ENCODE measurements at regions not wholly inside any gene's neighbourhood (a gene's known extent, or its start where the extent isn't known, plus 50 kb on each side); places are given as distances from the start of the nearest gene placed in this dataset.

- no peak for DNase-seq
Observed at GRCh38 chr10:78188446-78188845, 154.8 kb downstream of the RPS24 start.

GRCh38 chr10:78190051-78190825 is 156.6 kb downstream of the RPS24 start:
- no peak for DNase-seq

GRCh38 chr10:78191301-78191700 is 157.6 kb downstream of the RPS24 start:
- no peak for DNase-seq

- no peak for DNase-seq
Observed at GRCh38 chr10:78193189-78193588, 159.5 kb downstream of the RPS24 start.

GRCh38 chr10:78194050-78194449 is 160.4 kb downstream of the RPS24 start:
- DNase-seq = no peak

GRCh38 chr10:78194539-78195402 is 161.1 kb downstream of the RPS24 start:
- no peak for DNase-seq

- no peak for DNase-seq
Observed at GRCh38 chr10:78196396-78196795, 162.7 kb downstream of the RPS24 start.

- DNase-seq = no peak
Observed at GRCh38 chr10:78196964-78197363, 163.3 kb downstream of the RPS24 start.

- no peak for DNase-seq
Observed at GRCh38 chr10:78197628-78198272, 164.1 kb downstream of the RPS24 start.

- no peak for DNase-seq
Observed at GRCh38 chr10:78199005-78199725, 165.5 kb downstream of the RPS24 start.

GRCh38 chr10:78199759-78200158 is 166.1 kb downstream of the RPS24 start:
- DNase-seq = no peak

- no peak for DNase-seq
Observed at GRCh38 chr10:78200686-78201085, 167.0 kb downstream of the RPS24 start.

GRCh38 chr10:78202386-78202785 is 168.7 kb downstream of the RPS24 start:
- no peak for DNase-seq

GRCh38 chr10:78203915-78204818 is 170.5 kb downstream of the RPS24 start:
- no peak for DNase-seq

GRCh38 chr10:78205457-78206016 is 171.9 kb downstream of the RPS24 start:
- DNase-seq = no peak

- no peak for DNase-seq
Observed at GRCh38 chr10:78207216-78207615, 173.6 kb downstream of the RPS24 start.

GRCh38 chr10:78207776-78208175 is 174.1 kb downstream of the RPS24 start:
- DNase-seq = no peak

- DNase-seq = no peak
Observed at GRCh38 chr10:78209970-78210369, 176.3 kb downstream of the RPS24 start.

- DNase-seq = no peak
Observed at GRCh38 chr10:78210548-78210947, 176.9 kb downstream of the RPS24 start.

GRCh38 chr10:78210976-78211375 is 177.3 kb downstream of the RPS24 start:
- no peak for DNase-seq

- DNase-seq = no peak
Observed at GRCh38 chr10:78211561-78212051, 177.9 kb downstream of the RPS24 start.
